ENCODE measurements at regions not wholly inside any gene's neighbourhood (a gene's known extent, or its start where the extent isn't known, plus 50 kb on each side); places are given as distances from the start of the nearest gene placed in this dataset.

GRCh38 chr4:45064741-45065140, 338.4 kb upstream of the GNPDA2 start:
- Histone ChIP-seq H3K27ac (ENCODE audit: low read length) (no peak overlapping the region), H3K4me3 (ENCODE audit: low read depth in 1 of 2, low read length in 2 of 2) (no peak overlapping the region), H3K4me1 (ENCODE audit: control insufficient read depth in 1 of 2, insufficient read depth in 2 of 2, low read length in 2 of 2) (peaks cover 0 to 10% of the 10 kb centered on the region in 2 donors), H3K9me3 (ENCODE audit: control insufficient read depth in 1 of 2, low read length in 2 of 2) (no peaks in the 10 kb centered on the region), H3K36me3 (ENCODE audit: control insufficient read depth in 1 of 2, insufficient read depth in 2 of 2, low read length in 2 of 2) (no peaks in the 10 kb centered on the region), H3K27me3 (ENCODE audit: low read depth, low read length) (no peaks in the 10 kb centered on the region)

- peaks cover 0 to 10% of the 10 kb centered on the region in 2 donors for H3K4me1 ChIP-seq (ENCODE audit: control insufficient read depth in 1 of 2, insufficient read depth in 2 of 2, low read length in 2 of 2)
- no peak overlapping the region for H3K27ac ChIP-seq (ENCODE audit: low read length)
- no peaks in the 10 kb centered on the region for H3K36me3 ChIP-seq (ENCODE audit: control insufficient read depth in 1 of 2, insufficient read depth in 2 of 2, low read length in 2 of 2)
- no peak overlapping the region for H3K4me3 ChIP-seq (ENCODE audit: low read depth in 1 of 2, low read length in 2 of 2)
- H3K27me3 ChIP-seq (ENCODE audit: low read depth, low read length), result no peaks in the 10 kb centered on the region
- no peaks in the 10 kb centered on the region for H3K9me3 ChIP-seq (ENCODE audit: control insufficient read depth in 1 of 2, low read length in 2 of 2)
Measured at GRCh38 chr4:45063696-45064095, 337.3 kb upstream of the GNPDA2 start.

- no peaks in the 10 kb centered on the region for H3K27me3 ChIP-seq (ENCODE audit: low read depth, low read length)
- H3K4me3 ChIP-seq (ENCODE audit: low read depth in 1 of 2, low read length in 2 of 2), result no peak overlapping the region
- H3K9me3 ChIP-seq (ENCODE audit: control insufficient read depth in 1 of 2, low read length in 2 of 2), result no peaks in the 10 kb centered on the region
- H3K27ac ChIP-seq (ENCODE audit: low read length), result no peak overlapping the region
- no peaks in the 10 kb centered on the region for H3K36me3 ChIP-seq (ENCODE audit: control insufficient read depth in 1 of 2, insufficient read depth in 2 of 2, low read length in 2 of 2)
- H3K4me1 ChIP-seq (ENCODE audit: control insufficient read depth in 1 of 2, insufficient read depth in 2 of 2, low read length in 2 of 2), result peaks cover 0 to 10% of the 10 kb centered on the region in 2 donors
Measured at GRCh38 chr4:45062935-45063545, 336.7 kb upstream of the GNPDA2 start.

GRCh38 chr4:45043911-45044310, 317.6 kb upstream of the GNPDA2 start:
- Histone ChIP-seq H3K4me1 (ENCODE audit: control insufficient read depth in 1 of 2, insufficient read depth in 2 of 2, low read length in 2 of 2) (peaks cover 0 to 2% of the 10 kb centered on the region in 2 donors), H3K36me3 (ENCODE audit: control insufficient read depth in 1 of 2, insufficient read depth in 2 of 2, low read length in 2 of 2) (no peaks in the 10 kb centered on the region), H3K4me3 (ENCODE audit: low read depth in 1 of 2, low read length in 2 of 2) (no peak overlapping the region), H3K9me3 (ENCODE audit: control insufficient read depth in 1 of 2, low read length in 2 of 2) (peaks cover 0 to 6% of the 10 kb centered on the region in 2 donors), H3K27me3 (ENCODE audit: low read depth, low read length) (no peaks in the 10 kb centered on the region), H3K27ac (ENCODE audit: low read length) (no peak overlapping the region)

- no peak overlapping the region for H3K4me3 ChIP-seq (ENCODE audit: low read depth in 1 of 2, low read length in 2 of 2)
- H3K9me3 ChIP-seq (ENCODE audit: control insufficient read depth in 1 of 2, low read length in 2 of 2), result no peaks in the 10 kb centered on the region
- H3K27ac ChIP-seq (ENCODE audit: low read length), result no peak overlapping the region
- no peaks in the 10 kb centered on the region for H3K36me3 ChIP-seq (ENCODE audit: control insufficient read depth in 1 of 2, insufficient read depth in 2 of 2, low read length in 2 of 2)
- H3K27me3 ChIP-seq (ENCODE audit: low read depth, low read length), result no peaks in the 10 kb centered on the region
- no peaks in the 10 kb centered on the region for H3K4me1 ChIP-seq (ENCODE audit: control insufficient read depth in 1 of 2, insufficient read depth in 2 of 2, low read length in 2 of 2)
Measured at GRCh38 chr4:45036677-45037076, 310.3 kb upstream of the GNPDA2 start.

- H3K9me3 ChIP-seq (ENCODE audit: control insufficient read depth in 1 of 2, low read length in 2 of 2), result no peaks in the 10 kb centered on the region
- H3K4me1 ChIP-seq (ENCODE audit: control insufficient read depth in 1 of 2, insufficient read depth in 2 of 2, low read length in 2 of 2), result no peaks in the 10 kb centered on the region
- H3K27ac ChIP-seq (ENCODE audit: low read length), result no peak overlapping the region
- H3K36me3 ChIP-seq (ENCODE audit: control insufficient read depth in 1 of 2, insufficient read depth in 2 of 2, low read length in 2 of 2), result no peaks in the 10 kb centered on the region
- no peak overlapping the region for H3K4me3 ChIP-seq (ENCODE audit: low read depth in 1 of 2, low read length in 2 of 2)
- H3K27me3 ChIP-seq (ENCODE audit: low read depth, low read length), result no peaks in the 10 kb centered on the region
Measured at GRCh38 chr4:45033676-45034419, 307.5 kb upstream of the GNPDA2 start.

- Histone ChIP-seq H3K9me3 (ENCODE audit: control insufficient read depth in 1 of 2, low read length in 2 of 2) (no peaks in the 10 kb centered on the region), H3K4me1 (ENCODE audit: control insufficient read depth in 1 of 2, insufficient read depth in 2 of 2, low read length in 2 of 2) (no peaks in the 10 kb centered on the region), H3K4me3 (ENCODE audit: low read depth in 1 of 2, low read length in 2 of 2) (no peak overlapping the region), H3K27me3 (ENCODE audit: low read depth, low read length) (no peaks in the 10 kb centered on the region), H3K27ac (ENCODE audit: low read length) (no peak overlapping the region), H3K36me3 (ENCODE audit: control insufficient read depth in 1 of 2, insufficient read depth in 2 of 2, low read length in 2 of 2) (no peaks in the 10 kb centered on the region)
Measured at GRCh38 chr4:45030059-45030458, 303.7 kb upstream of the GNPDA2 start.

GRCh38 chr4:45007508-45007907, 281.2 kb upstream of the GNPDA2 start:
- no peaks in the 10 kb centered on the region for H3K36me3 ChIP-seq (ENCODE audit: control insufficient read depth in 1 of 2, insufficient read depth in 2 of 2, low read length in 2 of 2)
- H3K4me1 ChIP-seq (ENCODE audit: control insufficient read depth in 1 of 2, insufficient read depth in 2 of 2, low read length in 2 of 2), result no peaks in the 10 kb centered on the region
- H3K27me3 ChIP-seq (ENCODE audit: low read depth, low read length), result no peaks in the 10 kb centered on the region
- H3K4me3 ChIP-seq (ENCODE audit: low read depth in 1 of 2, low read length in 2 of 2), result no peak overlapping the region
- H3K9me3 ChIP-seq (ENCODE audit: control insufficient read depth in 1 of 2, low read length in 2 of 2), result no peaks in the 10 kb centered on the region
- no peak overlapping the region for H3K27ac ChIP-seq (ENCODE audit: low read length)

- Histone ChIP-seq H3K27me3 (ENCODE audit: low read depth, low read length) (no peaks in the 10 kb centered on the region), H3K4me1 (ENCODE audit: control insufficient read depth in 1 of 2, insufficient read depth in 2 of 2, low read length in 2 of 2) (no peaks in the 10 kb centered on the region), H3K36me3 (ENCODE audit: control insufficient read depth in 1 of 2, insufficient read depth in 2 of 2, low read length in 2 of 2) (no peaks in the 10 kb centered on the region), H3K4me3 (ENCODE audit: low read depth in 1 of 2, low read length in 2 of 2) (no peak overlapping the region), H3K9me3 (ENCODE audit: control insufficient read depth in 1 of 2, low read length in 2 of 2) (no peaks in the 10 kb centered on the region), H3K27ac (ENCODE audit: low read length) (no peak overlapping the region)
Measured at GRCh38 chr4:45006078-45006477, 279.7 kb upstream of the GNPDA2 start.

- Histone ChIP-seq H3K4me3 (ENCODE audit: low read depth in 1 of 2, low read length in 2 of 2) (no peak overlapping the region), H3K27me3 (ENCODE audit: low read depth, low read length) (no peaks in the 10 kb centered on the region), H3K27ac (ENCODE audit: low read length) (no peak overlapping the region), H3K9me3 (ENCODE audit: control insufficient read depth in 1 of 2, low read length in 2 of 2) (no peaks in the 10 kb centered on the region), H3K4me1 (ENCODE audit: control insufficient read depth in 1 of 2, insufficient read depth in 2 of 2, low read length in 2 of 2) (no peaks in the 10 kb centered on the region), H3K36me3 (ENCODE audit: control insufficient read depth in 1 of 2, insufficient read depth in 2 of 2, low read length in 2 of 2) (no peaks in the 10 kb centered on the region)
Measured at GRCh38 chr4:45004847-45005565, 278.6 kb upstream of the GNPDA2 start.

- no peaks in the 10 kb centered on the region for H3K4me1 ChIP-seq (ENCODE audit: control insufficient read depth in 1 of 2, insufficient read depth in 2 of 2, low read length in 2 of 2)
- H3K36me3 ChIP-seq (ENCODE audit: control insufficient read depth in 1 of 2, insufficient read depth in 2 of 2, low read length in 2 of 2), result no peaks in the 10 kb centered on the region
- H3K4me3 ChIP-seq (ENCODE audit: low read depth in 1 of 2, low read length in 2 of 2), result no peak overlapping the region
- H3K27me3 ChIP-seq (ENCODE audit: low read depth, low read length), result no peaks in the 10 kb centered on the region
- H3K9me3 ChIP-seq (ENCODE audit: control insufficient read depth in 1 of 2, low read length in 2 of 2), result no peaks in the 10 kb centered on the region
- no peak overlapping the region for H3K27ac ChIP-seq (ENCODE audit: low read length)
Measured at GRCh38 chr4:45004326-45004725, 278.0 kb upstream of the GNPDA2 start.
